ENCODE measurements at regions not wholly inside any gene's neighbourhood (a gene's known extent, or its start where the extent isn't known, plus 50 kb on each side); places are given as distances from the start of the nearest gene placed in this dataset.
"Not testable (repeated sequence)": the region's sequence is repeated elsewhere in the genome, so short reads cannot be mapped to it uniquely, and the experiment has no call there.

DNA sequence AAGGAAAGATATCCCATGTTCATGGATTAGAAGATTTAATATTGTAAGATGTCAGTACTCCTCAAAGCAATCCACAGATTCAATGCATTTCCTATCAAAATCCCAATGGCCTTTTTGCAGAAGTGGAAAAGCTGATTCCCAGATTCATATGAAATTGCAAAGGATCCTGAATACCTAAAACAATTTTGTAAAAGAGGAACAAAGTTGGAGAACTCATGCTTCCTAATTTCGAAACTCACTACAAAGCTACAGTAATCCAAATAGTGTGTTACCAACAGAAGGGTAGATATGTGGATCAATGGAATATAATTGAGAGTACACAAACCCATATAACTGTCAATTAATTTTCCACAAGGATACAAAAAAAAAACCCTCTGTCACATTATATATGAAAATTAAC, 154.3 kb upstream of the ZNF618 start:
- Mint-ChIP-seq H3K4me1 (ENCODE audit: low read depth in 2 of 2) (no peaks in the 10 kb centered on the region), H3K9me3 (no peaks in the 10 kb centered on the region), H3K4me3 (no peak overlapping the region), H3K36me3 (ENCODE audit: insufficient read depth) (peaks cover 4% of the 10 kb centered on the region), H3K27ac (no peak overlapping the region), H3K27me3 (peaks cover 8 to 35% of the 10 kb centered on the region in 2 donors)
- ATAC-seq (replicated peaks) = no peak
- no peak for DNase-seq

DNA sequence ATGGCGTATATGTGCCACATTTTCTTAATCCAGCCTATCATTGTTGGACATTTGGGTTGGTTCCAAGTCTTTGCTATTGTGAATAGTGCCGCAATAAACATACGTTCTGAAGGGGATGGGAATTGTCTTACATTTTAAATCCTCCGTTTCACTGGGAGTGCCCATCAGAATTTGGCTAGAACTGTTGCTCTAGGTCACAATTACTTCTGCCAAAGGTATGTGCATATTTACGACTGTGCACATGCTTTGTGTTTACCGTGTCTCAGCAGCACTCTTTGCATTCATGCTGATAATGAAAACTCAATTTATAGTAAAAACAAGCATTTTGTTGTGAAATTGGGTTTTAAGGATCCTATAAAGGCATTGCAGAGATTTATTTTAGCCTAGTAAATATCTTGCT, 151.9 kb upstream of the ZNF618 start:
- Mint-ChIP-seq H3K4me1 (ENCODE audit: low read depth in 2 of 2) (no peaks in the 10 kb centered on the region), H3K4me3 (no peak overlapping the region), H3K27me3 (peaks cover 8 to 16% of the 10 kb centered on the region in 2 donors), H3K9me3 (no peaks in the 10 kb centered on the region), H3K27ac (no peak overlapping the region), H3K36me3 (ENCODE audit: insufficient read depth) (peaks cover 4% of the 10 kb centered on the region)
- ATAC-seq (replicated peaks) (no peak), DNase-seq (no peak)

- Mint-ChIP-seq H3K9me3 (peaks cover 0 to 7% of the 10 kb centered on the region in 2 donors), H3K36me3 (ENCODE audit: insufficient read depth) (peaks cover 4% of the 10 kb centered on the region), H3K27ac (no peak overlapping the region), H3K27me3 (peaks cover 24 to 33% of the 10 kb centered on the region in 2 donors), H3K4me1 (ENCODE audit: low read depth in 2 of 2) (no peaks in the 10 kb centered on the region), H3K4me3 (no peak overlapping the region)
- DNase-seq (no peak), ATAC-seq (replicated peaks) (no peak)
Measured at GRCh38 chr9:113728989-113729388, 147.1 kb upstream of the ZNF618 start.

DNA sequence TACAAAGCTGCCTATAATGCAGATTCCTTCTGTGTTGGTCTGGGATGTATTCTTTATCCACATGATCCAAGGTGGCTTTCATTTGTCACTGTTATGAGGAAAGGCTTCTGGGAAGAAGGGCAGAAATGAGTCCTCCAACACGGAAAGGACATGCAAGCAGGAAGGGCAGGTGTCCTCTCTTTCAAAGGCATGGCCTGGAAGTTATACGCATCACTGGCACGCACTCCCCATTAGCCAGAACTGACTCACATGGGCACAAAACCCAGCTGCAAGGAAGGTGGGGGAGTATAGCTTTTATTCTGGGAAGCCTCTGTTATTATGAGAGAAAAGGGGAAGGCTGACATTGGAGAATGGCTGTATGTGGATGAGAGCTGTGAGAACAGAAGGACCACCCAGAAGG, 141.3 kb upstream of the ZNF618 start:
- Mint-ChIP-seq H3K9me3 (peaks cover 2 to 4% of the 10 kb centered on the region in 2 donors), H3K4me1 (ENCODE audit: low read depth in 2 of 2) (no peaks in the 10 kb centered on the region), H3K4me3 (no peak overlapping the region), H3K36me3 (ENCODE audit: insufficient read depth) (peaks cover 5% of the 10 kb centered on the region), H3K27ac (no peak overlapping the region), H3K27me3 (peaks cover 45 to 60% of the 10 kb centered on the region in 2 donors)
- ATAC-seq (replicated peaks) = no peak
- DNase-seq = no peak

DNA sequence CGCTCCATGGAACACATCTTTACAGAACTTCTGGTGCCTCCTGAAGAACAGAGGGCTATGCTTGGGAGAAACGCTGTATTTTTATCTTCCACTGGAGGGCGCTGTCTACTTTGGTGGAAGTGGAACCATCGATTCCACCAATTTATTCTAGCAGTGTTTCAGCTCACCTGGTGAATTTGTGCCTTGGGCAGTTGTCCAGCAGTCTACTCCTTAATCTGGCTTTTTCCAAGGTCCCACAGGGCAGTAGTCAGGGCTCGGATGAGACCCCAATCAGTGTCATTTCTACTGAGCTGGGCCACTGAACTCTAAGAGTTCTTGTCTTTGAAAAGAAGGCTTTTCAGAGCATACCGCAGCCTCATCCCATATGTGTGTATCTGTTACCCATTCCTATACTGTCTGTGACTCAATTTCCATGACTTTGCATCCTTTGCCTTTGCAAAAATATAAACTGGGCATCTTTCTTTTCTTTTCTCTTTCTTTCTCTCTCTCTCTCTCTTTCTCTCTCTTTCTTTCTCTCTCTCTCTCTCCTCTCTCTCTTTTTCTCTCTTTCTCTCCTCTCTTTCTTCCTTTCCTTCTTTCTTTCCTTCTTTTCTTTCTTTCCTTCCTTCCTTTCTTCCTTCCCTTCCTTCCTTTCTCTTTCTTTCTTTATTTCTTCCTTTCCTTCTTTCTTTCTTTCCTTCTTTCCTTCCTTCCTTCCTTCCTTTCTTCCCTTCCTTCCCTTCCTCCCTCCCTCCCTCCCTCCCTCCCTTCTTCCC, 138.4 kb upstream of the ZNF618 start:
- peaks cover 8% of the 10 kb centered on the region for H3K36me3 Mint-ChIP-seq (ENCODE audit: insufficient read depth)
- peak; percentile 7 to 27 (median 15) for DNase-seq
- no peak overlapping the region for H3K4me3 Mint-ChIP-seq
- ATAC-seq (replicated peaks) = peak; percentile 26
- H3K4me1 Mint-ChIP-seq (ENCODE audit: low read depth in 2 of 2) = peaks cover 3 to 6% of the 10 kb centered on the region in 2 donors
- H3K27me3 Mint-ChIP-seq = peaks cover 41 to 53% of the 10 kb centered on the region in 2 donors
- H3K9me3 Mint-ChIP-seq = peaks cover 5 to 7% of the 10 kb centered on the region in 2 donors
- no peak overlapping the region for H3K27ac Mint-ChIP-seq

GRCh38 chr9:113738496-113738892, 137.6 kb upstream of the ZNF618 start:
- DNase-seq = no peak
- peaks cover 5 to 7% of the 10 kb centered on the region in 2 donors for H3K9me3 Mint-ChIP-seq
- no peak overlapping the region for H3K27ac Mint-ChIP-seq
- peaks cover 5 to 6% of the 10 kb centered on the region in 2 donors for H3K4me1 Mint-ChIP-seq (ENCODE audit: low read depth in 2 of 2)
- no peak overlapping the region for H3K4me3 Mint-ChIP-seq
- peaks cover 8% of the 10 kb centered on the region for H3K36me3 Mint-ChIP-seq (ENCODE audit: insufficient read depth)
- ATAC-seq (replicated peaks) = peak; percentile 14
- peaks cover 41 to 53% of the 10 kb centered on the region in 2 donors for H3K27me3 Mint-ChIP-seq

- DNase-seq (no peak), ATAC-seq (replicated peaks) (peak; percentile 63)
- H3K27me3 Mint-ChIP-seq = peaks cover 38 to 53% of the 10 kb centered on the region in 2 donors
- H3K4me3 Mint-ChIP-seq = no peak overlapping the region
- peaks cover 5 to 7% of the 10 kb centered on the region in 2 donors for H3K9me3 Mint-ChIP-seq
- peaks cover 5 to 6% of the 10 kb centered on the region in 2 donors for H3K4me1 Mint-ChIP-seq (ENCODE audit: low read depth in 2 of 2)
- H3K36me3 Mint-ChIP-seq (ENCODE audit: insufficient read depth) = peaks cover 8% of the 10 kb centered on the region
- no peak overlapping the region for H3K27ac Mint-ChIP-seq
Measured at GRCh38 chr9:113738893-113739604, 137.1 kb upstream of the ZNF618 start.

DNA sequence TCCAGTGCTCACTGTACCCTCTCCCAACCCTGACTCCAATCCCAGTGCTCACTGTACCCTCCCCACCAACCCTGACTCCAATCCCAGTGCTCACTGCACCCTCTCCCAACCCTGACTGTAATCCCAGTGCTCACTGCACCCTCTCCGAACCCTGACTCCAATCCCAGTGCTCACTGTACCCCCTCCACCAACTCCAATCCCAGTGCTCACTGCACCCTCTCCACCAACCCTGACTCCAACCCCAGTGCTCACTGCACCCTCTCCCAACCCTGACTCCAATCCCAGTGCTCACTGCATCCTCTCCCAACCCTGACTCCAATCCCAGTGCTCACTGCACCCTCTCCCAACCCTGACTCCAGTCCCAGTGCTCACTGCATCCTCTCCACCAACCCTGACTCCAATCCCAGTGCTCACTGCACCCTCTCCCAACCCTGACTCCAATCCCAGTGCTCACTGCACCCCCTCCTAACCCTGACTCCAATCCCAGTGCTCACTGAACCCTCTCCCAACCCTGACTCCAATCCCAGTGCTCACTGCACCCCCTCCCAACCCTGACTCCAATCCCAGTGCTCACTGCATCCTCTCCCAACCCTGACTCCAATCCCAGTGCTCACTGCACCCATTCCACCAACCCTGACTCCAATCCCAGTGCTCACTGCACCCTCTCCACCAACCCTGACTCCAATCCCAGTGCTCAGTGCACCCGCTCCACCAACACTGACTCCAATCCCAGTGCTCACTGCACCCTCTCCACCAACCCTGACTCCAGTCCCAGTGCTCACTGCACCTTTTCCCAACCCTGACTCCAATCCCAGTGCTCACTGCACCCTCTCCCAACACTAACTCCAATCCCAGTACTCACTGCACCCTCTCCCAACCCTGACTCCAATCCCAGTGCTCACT, 136.3 kb upstream of the ZNF618 start:
- H3K4me3 Mint-ChIP-seq; H3K9me3 Mint-ChIP-seq; DNase-seq; H3K4me1 Mint-ChIP-seq (ENCODE audit: low read depth in 2 of 2); H3K36me3 Mint-ChIP-seq (ENCODE audit: insufficient read depth); ATAC-seq (replicated peaks); H3K27ac Mint-ChIP-seq: not testable (repeated sequence)
- peaks cover 30 to 53% of the 10 kb centered on the region in 2 donors for H3K27me3 Mint-ChIP-seq

GRCh38 chr9:113740508-113741500, 135.3 kb upstream of the ZNF618 start:
- not testable (repeated sequence) for ATAC-seq (replicated peaks); H3K4me3 Mint-ChIP-seq; H3K9me3 Mint-ChIP-seq; H3K36me3 Mint-ChIP-seq (ENCODE audit: insufficient read depth); H3K27ac Mint-ChIP-seq; DNase-seq; H3K4me1 Mint-ChIP-seq (ENCODE audit: low read depth in 2 of 2)
- peaks cover 33 to 57% of the 10 kb centered on the region in 2 donors for H3K27me3 Mint-ChIP-seq

DNA sequence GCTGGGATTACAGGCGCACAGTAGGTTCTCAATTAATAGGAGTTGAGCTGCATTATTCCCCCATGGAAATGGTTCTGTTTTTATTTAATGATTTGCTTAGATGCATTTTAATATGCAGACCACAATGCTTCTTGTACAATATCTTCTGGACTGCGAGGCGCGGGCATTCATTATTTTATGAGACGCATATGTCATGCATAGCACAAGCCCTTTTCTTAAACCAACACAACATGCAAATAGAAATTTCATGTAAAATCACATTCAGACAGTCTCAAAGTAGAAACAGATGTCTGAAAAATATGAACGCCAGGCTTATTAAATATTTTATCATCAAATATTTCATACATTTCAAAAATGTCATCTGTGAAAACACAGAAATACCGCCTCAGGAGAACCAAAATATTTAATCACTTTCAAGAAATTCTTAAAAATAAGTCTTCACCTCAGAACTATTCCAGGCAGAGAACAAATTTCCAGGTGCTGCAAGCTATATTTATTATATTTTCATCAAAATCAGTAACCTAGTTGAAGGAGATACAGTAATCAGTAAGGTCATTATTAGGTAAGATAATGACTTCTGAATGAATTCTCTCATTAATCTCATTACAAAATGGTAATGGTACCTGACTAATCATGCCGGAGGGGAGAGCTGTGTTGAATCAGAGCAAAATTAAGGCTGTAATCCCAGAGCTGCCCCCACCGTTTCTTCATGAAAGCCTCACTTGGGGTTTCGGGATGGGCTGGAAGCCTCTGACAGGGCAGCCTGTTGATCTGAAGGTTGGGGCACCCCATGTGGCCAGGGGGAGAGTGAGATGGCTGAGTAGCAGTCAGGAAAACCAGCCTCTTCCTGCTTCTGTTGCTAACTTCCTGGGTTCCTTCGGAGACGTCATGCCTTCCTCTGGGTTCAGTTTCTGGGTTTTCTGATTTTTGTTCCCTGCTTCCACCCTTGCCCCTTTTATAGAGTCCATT, 133.9 kb upstream of the ZNF618 start:
- H3K9me3 Mint-ChIP-seq = peaks cover 4 to 7% of the 10 kb centered on the region in 2 donors
- H3K27me3 Mint-ChIP-seq = peaks cover 40 to 67% of the 10 kb centered on the region in 2 donors
- no peak overlapping the region for H3K27ac Mint-ChIP-seq
- no peak overlapping the region for H3K4me3 Mint-ChIP-seq
- ATAC-seq (replicated peaks) (no peak), DNase-seq (no peak)
- H3K36me3 Mint-ChIP-seq (ENCODE audit: insufficient read depth) = peaks cover 8% of the 10 kb centered on the region
- H3K4me1 Mint-ChIP-seq (ENCODE audit: low read depth in 2 of 2) = peaks cover 5 to 6% of the 10 kb centered on the region in 2 donors

- Mint-ChIP-seq H3K9me3 (peaks cover 7 to 14% of the 10 kb centered on the region in 2 donors), H3K36me3 (ENCODE audit: insufficient read depth) (peaks cover 8% of the 10 kb centered on the region), H3K4me3 (no peak overlapping the region), H3K27ac (no peak overlapping the region), H3K27me3 (peaks cover 37 to 68% of the 10 kb centered on the region in 2 donors), H3K4me1 (ENCODE audit: low read depth in 2 of 2) (peaks cover 5 to 6% of the 10 kb centered on the region in 2 donors)
- ATAC-seq (replicated peaks) (no peak), DNase-seq (no peak)
Measured at GRCh38 chr9:113742878-113743277, 133.2 kb upstream of the ZNF618 start.

Measured in effector memory CD8-positive, alpha-beta T cell (primary cell).